ENCODE measurements at regions not wholly inside any gene's neighbourhood (a gene's known extent, or its start where the extent isn't known, plus 50 kb on each side); places are given as distances from the start of the nearest gene placed in this dataset.

DNA sequence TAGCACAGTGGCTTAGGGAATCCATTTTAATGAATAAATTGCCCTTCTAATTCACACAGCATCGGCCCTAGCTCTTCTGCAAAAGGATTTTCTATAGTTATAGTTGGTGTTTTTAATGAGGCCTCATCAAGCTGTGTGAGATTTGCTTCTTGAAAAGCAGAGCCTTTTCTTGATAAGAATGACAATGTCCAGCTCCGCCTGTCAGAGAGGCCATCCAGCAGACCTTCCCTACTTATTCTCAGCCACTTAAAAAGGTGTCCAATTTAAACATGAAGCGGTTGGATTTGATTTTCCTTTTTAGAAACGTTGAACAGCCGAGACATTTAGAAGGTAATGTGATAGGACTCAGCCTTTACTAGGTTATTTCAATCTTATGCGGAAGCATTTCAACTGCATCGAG lies 134.4 kb downstream of the ZNF608 start (continued):
- TF ChIP-seq, protein P1, sequence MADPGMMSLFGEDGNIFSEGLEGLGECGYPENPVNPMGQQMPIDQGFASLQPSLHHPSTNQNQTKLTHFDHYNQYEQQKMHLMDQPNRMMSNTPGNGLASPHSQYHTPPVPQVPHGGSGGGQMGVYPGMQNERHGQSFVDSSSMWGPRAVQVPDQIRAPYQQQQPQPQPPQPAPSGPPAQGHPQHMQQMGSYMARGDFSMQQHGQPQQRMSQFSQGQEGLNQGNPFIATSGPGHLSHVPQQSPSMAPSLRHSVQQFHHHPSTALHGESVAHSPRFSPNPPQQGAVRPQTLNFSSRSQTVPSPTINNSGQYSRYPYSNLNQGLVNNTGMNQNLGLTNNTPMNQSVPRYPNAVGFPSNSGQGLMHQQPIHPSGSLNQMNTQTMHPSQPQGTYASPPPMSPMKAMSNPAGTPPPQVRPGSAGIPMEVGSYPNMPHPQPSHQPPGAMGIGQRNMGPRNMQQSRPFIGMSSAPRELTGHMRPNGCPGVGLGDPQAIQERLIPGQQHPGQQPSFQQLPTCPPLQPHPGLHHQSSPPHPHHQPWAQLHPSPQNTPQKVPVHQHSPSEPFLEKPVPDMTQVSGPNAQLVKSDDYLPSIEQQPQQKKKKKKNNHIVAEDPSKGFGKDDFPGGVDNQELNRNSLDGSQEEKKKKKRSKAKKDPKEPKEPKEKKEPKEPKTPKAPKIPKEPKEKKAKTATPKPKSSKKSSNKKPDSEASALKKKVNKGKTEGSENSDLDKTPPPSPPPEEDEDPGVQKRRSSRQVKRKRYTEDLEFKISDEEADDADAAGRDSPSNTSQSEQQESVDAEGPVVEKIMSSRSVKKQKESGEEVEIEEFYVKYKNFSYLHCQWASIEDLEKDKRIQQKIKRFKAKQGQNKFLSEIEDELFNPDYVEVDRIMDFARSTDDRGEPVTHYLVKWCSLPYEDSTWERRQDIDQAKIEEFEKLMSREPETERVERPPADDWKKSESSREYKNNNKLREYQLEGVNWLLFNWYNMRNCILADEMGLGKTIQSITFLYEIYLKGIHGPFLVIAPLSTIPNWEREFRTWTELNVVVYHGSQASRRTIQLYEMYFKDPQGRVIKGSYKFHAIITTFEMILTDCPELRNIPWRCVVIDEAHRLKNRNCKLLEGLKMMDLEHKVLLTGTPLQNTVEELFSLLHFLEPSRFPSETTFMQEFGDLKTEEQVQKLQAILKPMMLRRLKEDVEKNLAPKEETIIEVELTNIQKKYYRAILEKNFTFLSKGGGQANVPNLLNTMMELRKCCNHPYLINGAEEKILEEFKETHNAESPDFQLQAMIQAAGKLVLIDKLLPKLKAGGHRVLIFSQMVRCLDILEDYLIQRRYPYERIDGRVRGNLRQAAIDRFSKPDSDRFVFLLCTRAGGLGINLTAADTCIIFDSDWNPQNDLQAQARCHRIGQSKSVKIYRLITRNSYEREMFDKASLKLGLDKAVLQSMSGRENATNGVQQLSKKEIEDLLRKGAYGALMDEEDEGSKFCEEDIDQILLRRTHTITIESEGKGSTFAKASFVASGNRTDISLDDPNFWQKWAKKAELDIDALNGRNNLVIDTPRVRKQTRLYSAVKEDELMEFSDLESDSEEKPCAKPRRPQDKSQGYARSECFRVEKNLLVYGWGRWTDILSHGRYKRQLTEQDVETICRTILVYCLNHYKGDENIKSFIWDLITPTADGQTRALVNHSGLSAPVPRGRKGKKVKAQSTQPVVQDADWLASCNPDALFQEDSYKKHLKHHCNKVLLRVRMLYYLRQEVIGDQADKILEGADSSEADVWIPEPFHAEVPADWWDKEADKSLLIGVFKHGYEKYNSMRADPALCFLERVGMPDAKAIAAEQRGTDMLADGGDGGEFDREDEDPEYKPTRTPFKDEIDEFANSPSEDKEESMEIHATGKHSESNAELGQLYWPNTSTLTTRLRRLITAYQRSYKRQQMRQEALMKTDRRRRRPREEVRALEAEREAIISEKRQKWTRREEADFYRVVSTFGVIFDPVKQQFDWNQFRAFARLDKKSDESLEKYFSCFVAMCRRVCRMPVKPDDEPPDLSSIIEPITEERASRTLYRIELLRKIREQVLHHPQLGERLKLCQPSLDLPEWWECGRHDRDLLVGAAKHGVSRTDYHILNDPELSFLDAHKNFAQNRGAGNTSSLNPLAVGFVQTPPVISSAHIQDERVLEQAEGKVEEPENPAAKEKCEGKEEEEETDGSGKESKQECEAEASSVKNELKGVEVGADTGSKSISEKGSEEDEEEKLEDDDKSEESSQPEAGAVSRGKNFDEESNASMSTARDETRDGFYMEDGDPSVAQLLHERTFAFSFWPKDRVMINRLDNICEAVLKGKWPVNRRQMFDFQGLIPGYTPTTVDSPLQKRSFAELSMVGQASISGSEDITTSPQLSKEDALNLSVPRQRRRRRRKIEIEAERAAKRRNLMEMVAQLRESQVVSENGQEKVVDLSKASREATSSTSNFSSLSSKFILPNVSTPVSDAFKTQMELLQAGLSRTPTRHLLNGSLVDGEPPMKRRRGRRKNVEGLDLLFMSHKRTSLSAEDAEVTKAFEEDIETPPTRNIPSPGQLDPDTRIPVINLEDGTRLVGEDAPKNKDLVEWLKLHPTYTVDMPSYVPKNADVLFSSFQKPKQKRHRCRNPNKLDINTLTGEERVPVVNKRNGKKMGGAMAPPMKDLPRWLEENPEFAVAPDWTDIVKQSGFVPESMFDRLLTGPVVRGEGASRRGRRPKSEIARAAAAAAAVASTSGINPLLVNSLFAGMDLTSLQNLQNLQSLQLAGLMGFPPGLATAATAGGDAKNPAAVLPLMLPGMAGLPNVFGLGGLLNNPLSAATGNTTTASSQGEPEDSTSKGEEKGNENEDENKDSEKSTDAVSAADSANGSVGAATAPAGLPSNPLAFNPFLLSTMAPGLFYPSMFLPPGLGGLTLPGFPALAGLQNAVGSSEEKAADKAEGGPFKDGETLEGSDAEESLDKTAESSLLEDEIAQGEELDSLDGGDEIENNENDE (IDR thresholded peaks at IDR 0.05; ENCODE audit: insufficient replicate concordance, low read length) = no peak
- TF ChIP-seq CHD2 (IDR thresholded peaks at IDR 0.05; ENCODE audit: low read length) (no peak), NRF1 (IDR thresholded peaks at IDR 0.05; ENCODE audit: low read depth, low read length) (no peak), SP4 (IDR thresholded peaks at IDR 0.05; ENCODE audit: low read length) (no peak)

Data from H1 (cell line).